ENCODE measurements at regions not wholly inside any gene's neighbourhood (a gene's known extent, or its start where the extent isn't known, plus 50 kb on each side); places are given as distances from the start of the nearest gene placed in this dataset.

- no peak for TF ChIP-seq CTCF (IDR thresholded peaks at IDR 0.05)
- TF ChIP-seq EP300 (IDR thresholded peaks at IDR 0.05), result no peak
- TF ChIP-seq POLR2A (IDR thresholded peaks at IDR 0.05), result no peak
Observed at GRCh38 chr2:200172944-200173581, 133.4 kb upstream of the SPATS2L start.
